ENCODE measurements at regions not wholly inside any gene's neighbourhood (a gene's known extent, or its start where the extent isn't known, plus 50 kb on each side); places are given as distances from the start of the nearest gene placed in this dataset.
"Not testable (repeated sequence)": the region's sequence is repeated elsewhere in the genome, so short reads cannot be mapped to it uniquely, and the experiment has no call there.

- Histone ChIP-seq H3K9ac (ENCODE audit: low read length) (no peak overlapping the region), H3K27ac (ENCODE audit: low read depth, low read length) (no peak overlapping the region), H3K79me2 (ENCODE audit: insufficient read depth, low read length) (no peaks in the 10 kb centered on the region), H3K4me2 (ENCODE audit: low read depth, low read length, poor library complexity, severe bottlenecking) (no peak overlapping the region), H3K27me3 (ENCODE audit: low read length) (no peaks in the 10 kb centered on the region), H3F3A (ENCODE audit: insufficient read depth) (no peaks in the 10 kb centered on the region), H3K9me3 (ENCODE audit: insufficient read depth, low read length) (no peaks in the 10 kb centered on the region), H2AFZ (ENCODE audit: low read depth, low read length, severe bottlenecking) (no peak overlapping the region), H3K36me3 (ENCODE audit: low read length) (no peaks in the 10 kb centered on the region), H3K9me2 (replicated peaks; ENCODE audit: insufficient read depth, low read length) (no peaks in the 10 kb centered on the region), H4K20me1 (ENCODE audit: low read depth, low read length) (no peaks in the 10 kb centered on the region), H3K4me3 (ENCODE audit: insufficient read depth, low read length, poor library complexity, severe bottlenecking) (no peak overlapping the region)
- TF ChIP-seq EZH2phosphoT487 (conservative IDR thresholded peaks at IDR 0.05; ENCODE audit: low read length) (no peak), CTCF (IDR thresholded peaks at IDR 0.05; ENCODE audit: insufficient read depth, low read length, poor library complexity, severe bottlenecking) (no peak)
Observed at GRCh38 chr22:47303161-47303890, 540.9 kb downstream of the TBC1D22A start.

GRCh38 chr22:47302587-47302986 lies 540.1 kb downstream of the TBC1D22A start:
- not testable (repeated sequence) for H3K36me3 ChIP-seq (ENCODE audit: low read length); H3K79me2 ChIP-seq (ENCODE audit: insufficient read depth, low read length); H3F3A ChIP-seq (ENCODE audit: insufficient read depth); H3K9ac ChIP-seq (ENCODE audit: low read length); H4K20me1 ChIP-seq (ENCODE audit: low read depth, low read length); H3K4me3 ChIP-seq (ENCODE audit: insufficient read depth, low read length, poor library complexity, severe bottlenecking); H2AFZ ChIP-seq (ENCODE audit: low read depth, low read length, severe bottlenecking); H3K4me2 ChIP-seq (ENCODE audit: low read depth, low read length, poor library complexity, severe bottlenecking); H3K27ac ChIP-seq (ENCODE audit: low read depth, low read length); H3K9me3 ChIP-seq (ENCODE audit: insufficient read depth, low read length); H3K27me3 ChIP-seq (ENCODE audit: low read length); H3K9me2 ChIP-seq (replicated peaks; ENCODE audit: insufficient read depth, low read length)

- H3F3A ChIP-seq (ENCODE audit: insufficient read depth): no peaks in the 10 kb centered on the region
- no peak overlapping the region for H3K27ac ChIP-seq (ENCODE audit: low read depth, low read length)
- H3K4me3 ChIP-seq (ENCODE audit: insufficient read depth, low read length, poor library complexity, severe bottlenecking): no peak overlapping the region
- H2AFZ ChIP-seq (ENCODE audit: low read depth, low read length, severe bottlenecking): no peak overlapping the region
- H3K79me2 ChIP-seq (ENCODE audit: insufficient read depth, low read length): no peaks in the 10 kb centered on the region
- H3K4me2 ChIP-seq (ENCODE audit: low read depth, low read length, poor library complexity, severe bottlenecking): no peak overlapping the region
- H3K27me3 ChIP-seq (ENCODE audit: low read length): no peaks in the 10 kb centered on the region
- H3K9ac ChIP-seq (ENCODE audit: low read length): no peak overlapping the region
- H4K20me1 ChIP-seq (ENCODE audit: low read depth, low read length): no peaks in the 10 kb centered on the region
- TF ChIP-seq CTCF (IDR thresholded peaks at IDR 0.05; ENCODE audit: insufficient read depth, low read length, poor library complexity, severe bottlenecking) (no peak), EZH2phosphoT487 (conservative IDR thresholded peaks at IDR 0.05; ENCODE audit: low read length) (no peak)
- no peaks in the 10 kb centered on the region for H3K9me3 ChIP-seq (ENCODE audit: insufficient read depth, low read length)
- H3K36me3 ChIP-seq (ENCODE audit: low read length): no peaks in the 10 kb centered on the region
- H3K9me2 ChIP-seq (replicated peaks; ENCODE audit: insufficient read depth, low read length): no peaks in the 10 kb centered on the region
Observed at GRCh38 chr22:47301820-47302475, 539.5 kb downstream of the TBC1D22A start.
